HEK293 (cell line): ENCODE measurements at regions not wholly inside any gene's neighbourhood (a gene's known extent, or its start where the extent isn't known, plus 50 kb on each side); places are given as distances from the start of the nearest gene placed in this dataset.

ENCODE experiments used
- CTCF ChIA-PET: fragments of 350-600 bp; formaldehyde crosslinking; extraction: SDS; loops from one replicate; lab custom pipeline; 2021; ENCODE audit warnings: antibody characterized with exemption; lab: Yijun Ruan, JAX
- POLR2A ChIA-PET: fragments of 300-600 bp; formaldehyde crosslinking; extraction: SDS; loops from one replicate; lab custom pipeline; 2020; ENCODE audit warnings: antibody characterized with exemption, inconsistent platforms; lab: Yijun Ruan, JAX
- H3K27ac ChIP-seq: fragments of 200-500 bp; sonication (Bioruptor generic); 2 replicates; pipeline ENCODE4 v1.5.1; 2014; ENCODE audit warnings: low read depth, low read length, control low read depth, inconsistent platforms; ENCODE audit errors: extremely low read depth
- H3K36me3 ChIP-seq, 2 experiments: fragments of 200-500 bp in 1 of 2; sonication (Bioruptor generic) in 1 of 2; 1 replicate in 1 of 2; 2 replicates in 1 of 2; pipeline ENCODE4 v1.5.1; 2014 to 2017; ENCODE audit warnings: inconsistent platforms in 2 of 2, low read length in 2 of 2; ENCODE audit not compliant: control insufficient read depth in 2 of 2, insufficient read depth in 1 of 2
- H3K4me1 ChIP-seq: fragments of 200-500 bp; sonication (Bioruptor generic); 2 replicates; pipeline ENCODE4 v1.5.1; 2014; ENCODE audit warnings: mild to moderate bottlenecking, low read length, inconsistent platforms; ENCODE audit not compliant: control insufficient read depth, insufficient read depth
- H3K4me3 ChIP-seq: 2 replicates; pipeline ENCODE4 v1.5.1; 2011; ENCODE audit warnings: low read depth, mild to moderate bottlenecking, control low read depth, low read length, moderate library complexity
- H3K9me3 ChIP-seq: fragments of 200-500 bp; sonication (Bioruptor generic); 2 replicates; pipeline ENCODE4 v1.5.1; 2014; ENCODE audit warnings: low read depth, low read length, inconsistent platforms; ENCODE audit not compliant: control insufficient read depth, insufficient read depth
- HOXA7 ChIP-seq: sonication (generic); formaldehyde crosslinking; IDR thresholded peaks from 2 replicates; pipeline ENCODE4 v1.8.1; 2022; ENCODE audit warnings: missing genetic modification reagents, borderline replicate concordance
- KLF16 ChIP-seq: fragments of 450-650 bp; formaldehyde crosslinking; IDR thresholded peaks from 2 replicates; pipeline ENCODE4 v1.5.1; 2017; ENCODE audit warnings: missing biosample characterization, missing genetic modification characterization
- OVOL3 ChIP-seq: fragments of 450-650 bp; formaldehyde crosslinking; IDR thresholded peaks from 2 replicates; pipeline ENCODE4 v1.5.1; 2016; ENCODE audit warnings: missing biosample characterization, missing genetic modification characterization
- PRDM10 ChIP-seq: fragments of 450-650 bp; formaldehyde crosslinking; IDR thresholded peaks from 2 replicates; pipeline ENCODE4 v1.5.1; 2016; ENCODE audit warnings: missing biosample characterization, missing genetic modification characterization
- REPIN1 ChIP-seq: fragments of 450-650 bp; formaldehyde crosslinking; IDR thresholded peaks from 2 replicates; pipeline ENCODE4 v1.5.1; 2017; ENCODE audit warnings: missing biosample characterization, missing genetic modification characterization, low read depth
- ZBTB49 ChIP-seq: fragments of 450-650 bp; formaldehyde crosslinking; IDR thresholded peaks from 2 replicates; pipeline ENCODE4 v1.5.1; 2016; ENCODE audit warnings: missing biosample characterization, missing genetic modification characterization, low read depth
- ZFP3 ChIP-seq: fragments of 450-650 bp; formaldehyde crosslinking; IDR thresholded peaks from 2 replicates; pipeline ENCODE4 v1.5.1; 2016; ENCODE audit warnings: low read depth, missing biosample characterization, missing genetic modification characterization
- ZNF132 ChIP-seq: fragments of 450-650 bp; formaldehyde crosslinking; IDR thresholded peaks from 2 replicates; pipeline ENCODE4 v1.5.1; 2017; ENCODE audit warnings: missing biosample characterization, missing genetic modification characterization, borderline replicate concordance
- ZNF248 ChIP-seq: fragments of 450-650 bp; formaldehyde crosslinking; IDR thresholded peaks from 2 replicates; pipeline ENCODE4 v1.5.1; 2017; ENCODE audit warnings: missing biosample characterization, missing genetic modification characterization
- ZNF274 ChIP-seq, 2 experiments: fragments of 200-500 bp in 1 of 2; fragments of 450-650 bp in 1 of 2; sonication (Bioruptor generic) in 1 of 2; formaldehyde crosslinking in 1 of 2; IDR thresholded peaks; 2 replicates each; pipeline versions ENCODE4 v1.5.1 to v1.6.1; 2014 to 2016; ENCODE audit warnings: borderline replicate concordance in 1 of 2, inconsistent platforms in 1 of 2, low read length in 1 of 2, missing biosample characterization in 1 of 2, missing genetic modification characterization in 1 of 2
- ZNF473 ChIP-seq: fragments of 450-650 bp; formaldehyde crosslinking; IDR thresholded peaks from 2 replicates; pipeline ENCODE4 v1.5.1; 2017; ENCODE audit warnings: missing biosample characterization, missing genetic modification characterization
- ZNF513 ChIP-seq: fragments of 450-650 bp; IDR thresholded peaks from 2 replicates; pipeline ENCODE4 v1.5.1; 2018; ENCODE audit warnings: missing biosample characterization, missing genetic modification characterization
- ZNF521 ChIP-seq: fragments of 450-650 bp; formaldehyde crosslinking; IDR thresholded peaks from 2 replicates; pipeline ENCODE4 v1.5.1; 2017; ENCODE audit warnings: missing biosample characterization, mild to moderate bottlenecking, missing genetic modification characterization
- ZNF626 ChIP-seq: fragments of 450-650 bp; sonication (Bioruptor Pico); formaldehyde crosslinking; IDR thresholded peaks from 2 replicates; pipeline ENCODE4 v1.5.1; 2018; ENCODE audit warnings: missing biosample characterization, missing genetic modification characterization, inconsistent platforms
- ZNF747 ChIP-seq: fragments of 450-650 bp; formaldehyde crosslinking; IDR thresholded peaks from 2 replicates; pipeline ENCODE4 v1.5.1; 2016; ENCODE audit warnings: missing biosample characterization, missing genetic modification characterization
- ZNF776 ChIP-seq: fragments of 450-650 bp; formaldehyde crosslinking; IDR thresholded peaks from 2 replicates; pipeline ENCODE4 v1.5.0; 2017; ENCODE audit warnings: missing biosample characterization, missing genetic modification characterization, borderline replicate concordance
- ZNF837 ChIP-seq: fragments of 450-650 bp; formaldehyde crosslinking; IDR thresholded peaks from 2 replicates; pipeline ENCODE4 v1.5.1; 2016; ENCODE audit warnings: missing biosample characterization, missing genetic modification characterization

- no peaks in the 10 kb centered on the region for H3K9me3 ChIP-seq
- TF ChIP-seq REPIN1, result no peak
- TF ChIP-seq ZNF513 (tag by site-specific recombination), result no peak
- H3K27ac ChIP-seq, result no peak overlapping the region
- ChIA-PET CTCF (no interaction called here), POLR2A (no interaction called here)
- H3K4me1 ChIP-seq, result no peaks in the 10 kb centered on the region
- H3K4me3 ChIP-seq, result no peak overlapping the region
- H3K36me3 ChIP-seq, result no peaks in the 10 kb centered on the region
Measured at GRCh38 chr13:65301506-65301905, 1928.6 kb downstream of the PCDH9 start.

- POLR2A ChIA-PET, result no interaction called here
- Histone ChIP-seq H3K36me3 (no peaks in the 10 kb centered on the region), H3K9me3 (no peaks in the 10 kb centered on the region), H3K4me3 (no peak overlapping the region), H3K27ac (no peak overlapping the region), H3K4me1 (no peaks in the 10 kb centered on the region)
- CTCF ChIA-PET, result no interaction called here
- no peak for TF ChIP-seq HOXA7
- no peak for TF ChIP-seq ZNF626
- no peak for TF ChIP-seq ZBTB49 (tag by site-specific recombination)
- TF ChIP-seq ZNF747 (tag by site-specific recombination), result no peak
- no peak for TF ChIP-seq ZNF248
- no peak for TF ChIP-seq ZFP3
- no peak for TF ChIP-seq ZNF473 (tag by site-specific recombination)
- TF ChIP-seq PRDM10, result no peak
Measured at GRCh38 chr13:65300220-65300619, 1929.9 kb downstream of the PCDH9 start.

- CTCF ChIA-PET, result no interaction called here
- POLR2A ChIA-PET, result no interaction called here
- no peak overlapping the region for H3K27ac ChIP-seq
- no peak for TF ChIP-seq ZNF837 (tag by site-specific recombination)
- no peak for TF ChIP-seq OVOL3 (tag by site-specific recombination)
- TF ChIP-seq ZNF132 (tag by site-specific recombination), result no peak
- TF ChIP-seq ZNF521 (tag by site-specific recombination), result no peak
- TF ChIP-seq ZNF274 (IDR thresholded peaks at IDR 0.05; ENCODE audit: low read length), result no peak
- TF ChIP-seq ZNF274 (tag by site-specific recombination; IDR thresholded peaks at IDR 0.05; ENCODE audit: borderline replicate concordance), result no peak
- TF ChIP-seq KLF16 (tag by site-specific recombination), result no peak
- no peak for TF ChIP-seq ZNF776 (tag by site-specific recombination)
- TF ChIP-seq, all 188 proteins: peak for 0
- Histone ChIP-seq H3K36me3 (no peaks in the 10 kb centered on the region), H3K9me3 (no peaks in the 10 kb centered on the region), H3K4me3 (no peak overlapping the region), H3K4me1 (no peaks in the 10 kb centered on the region)
Measured at GRCh38 chr13:65293530-65294198, 1936.5 kb downstream of the PCDH9 start.
